Activated CD4-positive, alpha-beta T cell treated with anti-CD3 and anti-CD28 coated beads, Interleukin-2, amount 10 ng/mL, durations not matched to agents 7 days and 5 days (primary cell): ENCODE measurements at regions not wholly inside any gene's neighbourhood (a gene's known extent, or its start where the extent isn't known, plus 50 kb on each side); places are given as distances from the start of the nearest gene placed in this dataset.
"Not testable (repeated sequence)": the region's sequence is repeated elsewhere in the genome, so short reads cannot be mapped to it uniquely, and the experiment has no call there.

Experiments used
- CTCF ChIA-PET: fragments of 350-600 bp; sonication (Branson Sonifier 250); formaldehyde crosslinking; loops from one replicate; lab custom pipeline; 2021; ENCODE audit warnings: antibody characterized with exemption; lab: Charles Lee
- POLR2A ChIA-PET: fragments of 350-600 bp; sonication (Branson Sonifier 250); formaldehyde crosslinking; loops from one replicate; lab custom pipeline; 2021; ENCODE audit warnings: antibody characterized with exemption; lab: Charles Lee
- DNase-seq: peaks from one replicate; pipeline ENCODE4 v3.0.0-alpha.2; 2020
- H3K27ac Mint-ChIP-seq: one replicate; pipeline ENCODE4 v1.8.0; 2021; ENCODE audit warnings: mild to moderate bottlenecking, moderate library complexity, mixed read lengths
- H3K27me3 Mint-ChIP-seq: one replicate; pipeline ENCODE4 v1.8.0; 2021; ENCODE audit warnings: mixed read lengths
- H3K36me3 Mint-ChIP-seq: one replicate; pipeline ENCODE4 v1.8.0; 2021; ENCODE audit warnings: low read depth, mixed read lengths
- H3K4me1 Mint-ChIP-seq: one replicate; pipeline ENCODE4 v1.8.0; 2021; ENCODE audit warnings: mixed read lengths
- H3K4me3 Mint-ChIP-seq: one replicate; pipeline ENCODE4 v1.8.0; 2021; ENCODE audit warnings: mild to moderate bottlenecking, moderate library complexity, mixed read lengths
- H3K9me3 Mint-ChIP-seq: one replicate; pipeline ENCODE4 v1.8.0; 2021; ENCODE audit warnings: mixed read lengths

DNA sequence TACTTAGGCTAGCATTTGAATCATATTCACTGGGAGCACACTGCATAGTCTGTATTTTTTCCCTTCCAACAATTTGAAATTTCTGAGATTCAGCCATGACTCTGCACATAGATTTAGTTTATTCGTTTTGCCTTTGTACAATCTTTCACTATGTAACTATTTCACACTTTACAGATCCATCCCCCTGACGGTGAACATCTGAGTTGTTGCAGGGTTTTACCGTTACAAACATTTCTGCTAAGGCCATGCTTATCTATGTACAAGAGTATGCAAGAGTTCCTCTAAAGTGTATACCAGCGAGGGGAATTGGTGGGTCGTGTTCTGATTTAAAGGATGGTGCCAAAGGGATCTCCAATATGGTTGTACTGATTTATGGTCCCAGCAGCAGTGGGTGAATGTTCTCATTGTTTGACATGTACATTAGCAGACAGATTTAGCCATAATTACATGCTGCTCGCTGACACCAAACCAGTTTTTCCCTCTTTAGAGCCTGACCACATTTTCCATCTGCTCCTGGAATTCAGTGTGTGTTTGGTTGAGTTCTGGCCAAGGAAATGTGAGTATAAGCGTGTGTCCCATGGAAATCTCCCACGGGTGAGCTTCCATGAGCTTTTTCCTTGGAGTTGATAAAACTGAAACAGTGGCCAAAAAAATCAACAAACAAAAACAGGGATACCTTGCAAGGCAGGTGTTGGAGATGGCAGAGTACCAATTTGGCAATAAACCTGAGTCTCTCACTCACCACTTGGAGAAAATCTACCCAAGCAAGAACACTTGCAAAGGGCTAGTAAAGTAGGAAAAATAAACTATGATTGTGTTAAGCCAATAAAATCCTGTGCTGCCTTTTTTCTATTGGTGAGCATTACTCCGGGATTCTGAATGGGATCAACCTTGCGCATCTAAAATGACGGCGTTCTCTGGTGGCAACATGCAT is 149.7 kb upstream of the MXRA5 start:
- H3K27ac Mint-ChIP-seq, H3K9me3 Mint-ChIP-seq, H3K4me1 Mint-ChIP-seq, POLR2A ChIA-PET, H3K27me3 Mint-ChIP-seq, DNase-seq, CTCF ChIA-PET, H3K4me3 Mint-ChIP-seq, H3K36me3 Mint-ChIP-seq: not testable (repeated sequence)

- CTCF ChIA-PET, result no interaction called here
- no peaks in the 10 kb centered on the region for H3K4me1 Mint-ChIP-seq
These were observed 147.2 kb upstream of the MXRA5 start for GRCh38 chrX:3493605-3494004.

GRCh38 chrX:3485727-3486126 is 139.3 kb upstream of the MXRA5 start:
- no peaks in the 10 kb centered on the region for H3K4me1 Mint-ChIP-seq

More at GRCh38 chrX:3493605-3494004, 147.2 kb upstream of the MXRA5 start:
- no peaks in the 10 kb centered on the region for H3K36me3 Mint-ChIP-seq
- H3K27me3 Mint-ChIP-seq, result no peaks in the 10 kb centered on the region
- H3K27ac Mint-ChIP-seq, result no peak overlapping the region
- H3K9me3 Mint-ChIP-seq, result no peaks in the 10 kb centered on the region
- POLR2A ChIA-PET, result no interaction called here
- no peak for DNase-seq
- no peak overlapping the region for H3K4me3 Mint-ChIP-seq

DNA sequence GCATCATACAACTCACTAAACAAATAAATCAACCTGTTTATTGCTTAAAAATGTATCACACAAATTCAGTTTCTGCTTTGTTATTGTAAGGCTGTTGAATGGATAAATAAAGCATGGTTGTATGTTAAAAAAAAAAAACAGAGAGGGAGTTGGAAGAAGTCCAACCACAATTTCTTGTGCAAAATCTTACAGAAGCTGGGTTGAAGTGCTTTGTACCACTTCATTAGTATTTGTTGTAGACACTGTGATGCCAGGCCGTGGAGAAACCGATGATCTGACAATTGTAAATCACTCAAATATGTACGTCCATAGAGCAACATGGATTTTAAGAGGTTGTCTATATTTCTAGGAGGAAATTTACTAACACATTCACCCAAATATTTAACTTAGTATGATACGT is 132.6 kb upstream of the MXRA5 start:
- H3K36me3 Mint-ChIP-seq, result no peaks in the 10 kb centered on the region
- no peak overlapping the region for H3K4me3 Mint-ChIP-seq
- no peak for DNase-seq
- ChIA-PET POLR2A (no interaction called here), CTCF (no interaction called here)
- no peaks in the 10 kb centered on the region for H3K27me3 Mint-ChIP-seq
- no peak overlapping the region for H3K27ac Mint-ChIP-seq
- no peaks in the 10 kb centered on the region for H3K4me1 Mint-ChIP-seq
- no peaks in the 10 kb centered on the region for H3K9me3 Mint-ChIP-seq

More at GRCh38 chrX:3485727-3486126, 139.3 kb upstream of the MXRA5 start:
- ChIA-PET POLR2A (no interaction called here), CTCF (no interaction called here)
- Mint-ChIP-seq H3K9me3 (no peaks in the 10 kb centered on the region), H3K27me3 (no peaks in the 10 kb centered on the region), H3K27ac (no peak overlapping the region), H3K4me3 (no peak overlapping the region), H3K36me3 (no peaks in the 10 kb centered on the region)
- DNase-seq, result no peak

- Mint-ChIP-seq H3K27ac (no peak overlapping the region), H3K4me1 (no peaks in the 10 kb centered on the region), H3K4me3 (no peak overlapping the region), H3K36me3 (no peaks in the 10 kb centered on the region), H3K27me3 (no peaks in the 10 kb centered on the region), H3K9me3 (no peaks in the 10 kb centered on the region)
- ChIA-PET CTCF (no interaction called here), POLR2A (no interaction called here)
- no peak for DNase-seq
These were observed 130.5 kb upstream of the MXRA5 start for GRCh38 chrX:3476973-3477372.

- CTCF ChIA-PET, result not testable (repeated sequence)
These were observed 123.8 kb upstream of the MXRA5 start for GRCh38 chrX:3470211-3470679.

GRCh38 chrX:3468031-3468430 is 121.6 kb upstream of the MXRA5 start:
- ChIA-PET CTCF (no interaction called here), POLR2A (no interaction called here)
- no peak for DNase-seq
- Mint-ChIP-seq H3K4me1 (no peaks in the 10 kb centered on the region), H3K27me3 (no peaks in the 10 kb centered on the region), H3K9me3 (no peaks in the 10 kb centered on the region), H3K4me3 (no peak overlapping the region), H3K27ac (no peak overlapping the region), H3K36me3 (no peaks in the 10 kb centered on the region)

More at GRCh38 chrX:3470211-3470679, 123.8 kb upstream of the MXRA5 start:
- H3K27me3 Mint-ChIP-seq, H3K4me1 Mint-ChIP-seq, DNase-seq, H3K4me3 Mint-ChIP-seq, H3K9me3 Mint-ChIP-seq, POLR2A ChIA-PET, H3K27ac Mint-ChIP-seq, H3K36me3 Mint-ChIP-seq: not testable (repeated sequence)

GRCh38 chrX:3465017-3465416 is 118.6 kb upstream of the MXRA5 start:
- no peaks in the 10 kb centered on the region for H3K27me3 Mint-ChIP-seq
- H3K4me1 Mint-ChIP-seq, result no peaks in the 10 kb centered on the region
- no peaks in the 10 kb centered on the region for H3K36me3 Mint-ChIP-seq
- no peaks in the 10 kb centered on the region for H3K9me3 Mint-ChIP-seq
- no peak for DNase-seq
- no peak overlapping the region for H3K27ac Mint-ChIP-seq
- ChIA-PET CTCF (no interaction called here), POLR2A (no interaction called here)
- no peak overlapping the region for H3K4me3 Mint-ChIP-seq

- Mint-ChIP-seq H3K9me3 (no peaks in the 10 kb centered on the region), H3K27me3 (no peaks in the 10 kb centered on the region), H3K4me1 (no peaks in the 10 kb centered on the region), H3K36me3 (no peaks in the 10 kb centered on the region), H3K4me3 (no peak overlapping the region), H3K27ac (no peak overlapping the region)
- POLR2A ChIA-PET, result no interaction called here
- no peak for DNase-seq
- CTCF ChIA-PET, result no interaction called here
These were observed 115.7 kb upstream of the MXRA5 start for GRCh38 chrX:3462166-3462508.

DNA sequence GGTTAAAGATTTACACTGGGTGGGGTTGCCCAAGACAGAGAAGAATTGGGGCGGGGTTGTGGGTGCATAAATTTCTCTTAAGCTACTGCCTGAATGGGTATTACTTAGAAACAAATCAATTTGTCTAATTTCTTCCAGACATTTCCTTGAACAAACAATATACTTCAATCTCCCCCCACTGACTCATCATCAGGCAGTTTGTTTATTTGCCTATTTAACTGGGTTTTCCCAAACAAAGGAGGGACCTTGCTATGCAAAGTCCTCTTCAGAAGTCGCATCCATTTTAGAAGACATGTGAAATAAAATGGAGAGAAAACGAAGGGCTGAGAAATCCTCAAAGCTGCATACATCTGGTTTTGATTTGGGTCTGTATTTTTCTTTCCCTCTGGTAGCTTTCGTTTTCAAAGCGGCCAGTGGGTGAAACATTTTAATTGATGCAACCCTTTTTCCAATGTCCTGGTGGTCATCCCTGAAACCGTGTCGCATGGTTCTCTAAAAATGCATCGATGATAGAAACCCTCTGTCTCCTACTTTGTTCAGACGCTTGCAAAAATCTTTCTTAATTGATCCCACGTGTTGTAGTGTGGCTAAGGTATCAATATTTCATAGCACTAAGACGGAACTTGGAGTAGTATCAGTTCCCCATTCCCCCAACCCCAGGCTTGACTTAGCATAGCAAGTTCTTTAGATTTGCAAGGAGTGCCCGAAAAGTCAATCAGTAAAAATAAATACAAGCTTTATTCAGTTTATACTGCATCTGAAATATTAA is 115.1 kb upstream of the MXRA5 start:
- Mint-ChIP-seq H3K9me3 (no peaks in the 10 kb centered on the region), H3K36me3 (no peaks in the 10 kb centered on the region), H3K27ac (no peak overlapping the region), H3K4me1 (no peaks in the 10 kb centered on the region), H3K27me3 (no peaks in the 10 kb centered on the region), H3K4me3 (no peak overlapping the region)
- CTCF ChIA-PET, result no interaction called here
- POLR2A ChIA-PET, result interaction anchor here (0.7 kb wide), 1 partner anchor 684 kb away, joined by 4 read pairs; no protein-coding TSS in a partner anchor
- DNase-seq, result no peak

DNA sequence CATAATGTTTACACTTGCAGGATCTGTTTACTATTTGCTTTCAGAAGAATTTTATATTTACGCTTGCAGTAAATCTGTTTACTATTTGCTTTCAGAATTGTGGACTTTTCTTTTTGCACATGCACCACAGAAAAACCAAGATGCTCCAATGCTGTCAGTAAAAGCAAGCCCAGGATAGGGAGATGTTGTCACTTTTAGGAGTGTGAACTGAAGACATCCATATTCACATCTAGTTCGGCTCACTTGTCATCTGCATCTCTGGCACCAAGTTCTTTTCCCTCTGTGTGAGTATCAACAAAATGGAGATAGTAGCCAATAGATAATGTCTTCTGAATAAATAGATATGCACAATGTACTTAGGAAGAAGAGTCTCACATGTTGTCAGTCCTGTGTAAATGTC is 109.3 kb upstream of the MXRA5 start:
- POLR2A ChIA-PET, result no interaction called here

GRCh38 chrX:3451571-3451970 is 105.1 kb upstream of the MXRA5 start:
- no peak overlapping the region for H3K4me3 Mint-ChIP-seq
- DNase-seq, result no peak
- no peaks in the 10 kb centered on the region for H3K9me3 Mint-ChIP-seq
- no peak overlapping the region for H3K27ac Mint-ChIP-seq
- no peaks in the 10 kb centered on the region for H3K4me1 Mint-ChIP-seq
- CTCF ChIA-PET, result no interaction called here
- H3K27me3 Mint-ChIP-seq, result no peaks in the 10 kb centered on the region
- H3K36me3 Mint-ChIP-seq, result no peaks in the 10 kb centered on the region
- POLR2A ChIA-PET, result no interaction called here

More for the DNA sequence above, 109.3 kb upstream of the MXRA5 start:
- Mint-ChIP-seq H3K27ac (no peak overlapping the region), H3K4me1 (no peaks in the 10 kb centered on the region), H3K36me3 (no peaks in the 10 kb centered on the region), H3K4me3 (no peak overlapping the region), H3K27me3 (no peaks in the 10 kb centered on the region), H3K9me3 (no peaks in the 10 kb centered on the region)
- CTCF ChIA-PET, result no interaction called here
- DNase-seq, result no peak

GRCh38 chrX:3450881-3451570 is 104.6 kb upstream of the MXRA5 start:
- Mint-ChIP-seq H3K4me3 (no peak overlapping the region), H3K36me3 (no peaks in the 10 kb centered on the region), H3K4me1 (no peaks in the 10 kb centered on the region), H3K27me3 (no peaks in the 10 kb centered on the region), H3K27ac (no peak overlapping the region), H3K9me3 (no peaks in the 10 kb centered on the region)
- POLR2A ChIA-PET, result no interaction called here
- CTCF ChIA-PET, result no interaction called here
- no peak for DNase-seq
